H9 (cell line): ENCODE measurements at regions not wholly inside any gene's neighbourhood (a gene's known extent, or its start where the extent isn't known, plus 50 kb on each side); places are given as distances from the start of the nearest gene placed in this dataset.

Source experiments
- DNase-seq: peaks from one replicate; pipeline ENCODE4 v3.0.0-alpha.2; 2017
- H2AFZ ChIP-seq: one replicate; pipeline ENCODE4 v1.6.1; 2013; ENCODE audit warnings: mild to moderate bottlenecking, low read length, control low read depth, moderate library complexity
- H2AK5ac ChIP-seq: 2 replicates; pipeline ENCODE4 v1.6.1; 2013; ENCODE audit warnings: low read length, control low read depth, mixed read lengths; ENCODE audit not compliant: insufficient read length
- H2BK120ac ChIP-seq: one replicate; pipeline ENCODE4 v1.6.1; 2013; ENCODE audit warnings: low read depth, mild to moderate bottlenecking, low read length, control low read depth, inconsistent platforms; ENCODE audit not compliant: poor library complexity, severe bottlenecking
- H2BK12ac ChIP-seq: 2 replicates; pipeline ENCODE4 v1.6.1; 2013; ENCODE audit warnings: low read length, control low read depth, mixed read lengths, low read depth; ENCODE audit not compliant: insufficient read length
- H2BK15ac ChIP-seq: 2 replicates; pipeline ENCODE4 v1.6.1; 2013; ENCODE audit warnings: low read depth, low read length, control low read depth
- H2BK20ac ChIP-seq: one replicate; pipeline ENCODE4 v1.6.1; 2013; ENCODE audit warnings: low read depth, mild to moderate bottlenecking, low read length, control low read depth, inconsistent platforms; ENCODE audit not compliant: poor library complexity, severe bottlenecking
- H2BK5ac ChIP-seq: 2 replicates; pipeline ENCODE4 v1.6.1; 2013; ENCODE audit warnings: low read length, control low read depth, mixed read lengths; ENCODE audit not compliant: insufficient read length
- H3K14ac ChIP-seq: 2 replicates; pipeline ENCODE4 v1.6.1; 2013; ENCODE audit warnings: low read length, control low read depth; ENCODE audit not compliant: insufficient read depth
- H3K18ac ChIP-seq: 2 replicates; pipeline ENCODE4 v1.6.1; 2013; ENCODE audit warnings: low read depth, mild to moderate bottlenecking, mixed read lengths, low read length, control low read depth; ENCODE audit not compliant: insufficient read length
- H3K23ac ChIP-seq: 2 replicates; pipeline ENCODE4 v1.6.1; 2013; ENCODE audit warnings: low read length, control low read depth, mixed read lengths, low read depth; ENCODE audit not compliant: insufficient read length
- H3K23me2 ChIP-seq: 2 replicates; pipeline ENCODE4 v1.6.1; 2013; ENCODE audit warnings: low read depth, mild to moderate bottlenecking, mixed read lengths, low read length, control low read depth; ENCODE audit not compliant: insufficient read length, poor library complexity, severe bottlenecking
- H3K27ac ChIP-seq: 2 replicates; pipeline ENCODE4 v1.5.1; 2013; ENCODE audit warnings: low read length, control low read depth, mixed read lengths, low read depth; ENCODE audit not compliant: insufficient read length
- H3K27me3 ChIP-seq: 2 replicates; pipeline ENCODE4 v1.6.1; 2013; ENCODE audit warnings: low read length, control low read depth, inconsistent platforms; ENCODE audit not compliant: insufficient read depth
- H3K4ac ChIP-seq: 2 replicates; pipeline ENCODE4 v1.6.1; 2013; ENCODE audit warnings: low read depth, mild to moderate bottlenecking, control low read depth, inconsistent platforms, low read length, moderate library complexity
- H3K4me1 ChIP-seq: 2 replicates; pipeline ENCODE4 v1.6.1; 2013; ENCODE audit warnings: low read length, control low read depth, inconsistent platforms; ENCODE audit not compliant: insufficient read depth
- H3K4me2 ChIP-seq: 2 replicates; pipeline ENCODE4 v1.6.1; 2013; ENCODE audit warnings: low read length, control low read depth, mixed read lengths; ENCODE audit not compliant: insufficient read length, insufficient read depth
- H3K56ac ChIP-seq: 2 replicates; pipeline ENCODE4 v1.6.1; 2013; ENCODE audit warnings: low read depth, mild to moderate bottlenecking, mixed read lengths, low read length, control low read depth; ENCODE audit not compliant: insufficient read length
- H3K79me1 ChIP-seq: 2 replicates; pipeline ENCODE4 v1.6.1; 2013; ENCODE audit warnings: low read depth, mild to moderate bottlenecking, moderate library complexity, low read length, control low read depth, inconsistent platforms; ENCODE audit not compliant: insufficient read depth, poor library complexity, severe bottlenecking
- H3K79me2 ChIP-seq: 2 replicates; pipeline ENCODE4 v1.6.1; 2013; ENCODE audit warnings: low read length, control low read depth, inconsistent platforms; ENCODE audit not compliant: insufficient read depth
- H3K9ac ChIP-seq: 2 replicates; pipeline ENCODE4 v1.6.1; 2013; ENCODE audit warnings: low read length, control low read depth, mixed read lengths; ENCODE audit not compliant: insufficient read length; ENCODE audit errors: extremely low read depth
- H3K9me3 ChIP-seq: one replicate; pipeline ENCODE4 v1.6.1; 2013; ENCODE audit warnings: low read depth, low read length, inconsistent platforms; ENCODE audit not compliant: control insufficient read depth
- H3T11ph ChIP-seq: one replicate; pipeline ENCODE4 v1.6.1; 2013; ENCODE audit warnings: mild to moderate bottlenecking, low read length, control low read depth, inconsistent platforms
- H4K20me1 ChIP-seq: one replicate; pipeline ENCODE4 v1.6.1; 2013; ENCODE audit not compliant: control insufficient read depth, insufficient read length, insufficient read depth
- H4K5ac ChIP-seq: 2 replicates; pipeline ENCODE4 v1.6.1; 2013; ENCODE audit warnings: low read depth, mild to moderate bottlenecking, mixed read lengths, low read length, control low read depth; ENCODE audit not compliant: insufficient read length
- H4K8ac ChIP-seq: replicated peaks from 2 replicates; pipeline ENCODE4 v1.6.1; 2013; ENCODE audit warnings: low read length, control low read depth, mixed read lengths, low read depth; ENCODE audit not compliant: insufficient read length
- H4K91ac ChIP-seq: 2 replicates; pipeline ENCODE4 v1.6.1; 2013; ENCODE audit warnings: low read depth, mild to moderate bottlenecking, moderate library complexity, mixed read lengths, low read length, control low read depth; ENCODE audit not compliant: insufficient read length
- H3K27ac Mint-ChIP-seq, 3 experiments: 2 replicates in 2 of 3; 3 replicates in 1 of 3; pipeline ENCODE4 v1.8.0; 2020 to 2021; ENCODE audit warnings: mixed read lengths in 3 of 3, mild to moderate bottlenecking in 1 of 3, moderate library complexity in 1 of 3
- H3K27me3 Mint-ChIP-seq: 2 replicates; pipeline ENCODE4 v1.8.0; 2021; ENCODE audit warnings: low read depth, mild to moderate bottlenecking, moderate library complexity, mixed read lengths
- H3K36me3 Mint-ChIP-seq, 3 experiments: 2 replicates in 2 of 3; 3 replicates in 1 of 3; pipeline ENCODE4 v1.8.0; 2020 to 2021; ENCODE audit warnings: low read depth in 3 of 3, mixed read lengths in 3 of 3; ENCODE audit not compliant: insufficient read depth in 1 of 3
- H3K4me1 Mint-ChIP-seq, 2 experiments: 2 replicates each; pipeline ENCODE4 v1.8.0; 2020; ENCODE audit warnings: mixed read lengths in 2 of 2
- H3K4me3 Mint-ChIP-seq, 2 experiments: 2 replicates in 1 of 2; 3 replicates in 1 of 2; pipeline ENCODE4 v1.8.0; 2020 to 2021; ENCODE audit warnings: mild to moderate bottlenecking in 2 of 2, mixed read lengths in 2 of 2, moderate library complexity in 1 of 2
- H3K9me3 Mint-ChIP-seq, 2 experiments: 2 replicates in 1 of 2; 3 replicates in 1 of 2; pipeline ENCODE4 v1.8.0; 2020; ENCODE audit warnings: mild to moderate bottlenecking in 2 of 2, mixed read lengths in 2 of 2, moderate library complexity in 1 of 2
- WGBS: extraction: QIAGEN DNeasy Blood & Tissue Kit; methylation state at CpG from one replicate; pipeline ENCODE4 v1.1.7; 2013; ENCODE audit warnings: missing lambda C conversion rate, low lambda C conversion rate, mixed read lengths; ENCODE audit not compliant: insufficient read length; ENCODE audit errors: extremely low coverage; 5-methylcytosine and 5-hydroxymethylcytosine counted together
- TF ChIP-seq, protein P1 (sequence below): fragments of 200-600 bp; sonication (generic); conservative IDR thresholded peaks from 3 replicates; pipeline ENCODE4 v1.8.0; 2021; ENCODE audit warnings: antibody characterized with exemption, mild to moderate bottlenecking

DNA sequence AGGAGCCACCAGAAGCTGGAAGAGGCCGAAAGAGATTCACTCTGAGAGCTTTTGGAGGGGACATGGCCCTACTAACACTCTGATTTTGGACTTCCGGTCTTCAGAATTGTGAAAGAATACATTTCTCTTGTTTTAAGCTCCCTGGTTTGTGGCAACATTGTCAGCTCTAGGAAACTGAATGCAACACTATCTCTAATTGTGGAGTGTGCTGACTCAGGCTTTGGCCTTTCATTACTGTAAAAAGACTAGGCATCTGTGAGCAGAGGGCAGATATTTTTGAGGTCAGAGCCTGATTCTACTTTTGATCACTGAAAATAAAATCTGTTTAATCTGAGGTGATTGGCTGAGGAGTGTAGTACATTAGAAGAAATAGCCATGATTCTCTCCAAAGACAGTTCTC lies 185.4 kb upstream of the FAM98A start:
- Histone ChIP-seq H3T11ph (no peak overlapping the region), H3K27me3 (no peaks in the 10 kb centered on the region), H3K4me1 (no peaks in the 10 kb centered on the region), H2BK15ac (no peak overlapping the region), H2BK20ac (no peak overlapping the region), H2AK5ac (no peak overlapping the region), H4K91ac (no peak overlapping the region), H2BK120ac (no peak overlapping the region), H4K20me1 (no peaks in the 10 kb centered on the region), H3K14ac (no peak overlapping the region), H2AFZ (no peak overlapping the region), H3K23me2 (no peaks in the 10 kb centered on the region), H3K79me1 (no peaks in the 10 kb centered on the region), H3K56ac (no peak overlapping the region), H2BK5ac (no peak overlapping the region), H2BK12ac (no peak overlapping the region), H3K18ac (no peak overlapping the region), H3K4ac (no peak overlapping the region), H3K27ac (no peak overlapping the region), H4K5ac (no peak overlapping the region), H3K9me3 (no peaks in the 10 kb centered on the region), H4K8ac (no peak overlapping the region), H3K79me2 (no peaks in the 10 kb centered on the region), H3K23ac (no peak overlapping the region), H3K9ac (no peak overlapping the region), H3K4me2 (no peak overlapping the region)
- H3K4me1 Mint-ChIP-seq = peaks cover 0 to 2% of the 10 kb centered on the region in 2 experiments; a peak in 1 of 4 replicates
- H3K4me3 Mint-ChIP-seq = no peak overlapping the region
- no CpG with 5 or more reads among the region's 2 CpGs for WGBS
- TF ChIP-seq, protein P1, sequence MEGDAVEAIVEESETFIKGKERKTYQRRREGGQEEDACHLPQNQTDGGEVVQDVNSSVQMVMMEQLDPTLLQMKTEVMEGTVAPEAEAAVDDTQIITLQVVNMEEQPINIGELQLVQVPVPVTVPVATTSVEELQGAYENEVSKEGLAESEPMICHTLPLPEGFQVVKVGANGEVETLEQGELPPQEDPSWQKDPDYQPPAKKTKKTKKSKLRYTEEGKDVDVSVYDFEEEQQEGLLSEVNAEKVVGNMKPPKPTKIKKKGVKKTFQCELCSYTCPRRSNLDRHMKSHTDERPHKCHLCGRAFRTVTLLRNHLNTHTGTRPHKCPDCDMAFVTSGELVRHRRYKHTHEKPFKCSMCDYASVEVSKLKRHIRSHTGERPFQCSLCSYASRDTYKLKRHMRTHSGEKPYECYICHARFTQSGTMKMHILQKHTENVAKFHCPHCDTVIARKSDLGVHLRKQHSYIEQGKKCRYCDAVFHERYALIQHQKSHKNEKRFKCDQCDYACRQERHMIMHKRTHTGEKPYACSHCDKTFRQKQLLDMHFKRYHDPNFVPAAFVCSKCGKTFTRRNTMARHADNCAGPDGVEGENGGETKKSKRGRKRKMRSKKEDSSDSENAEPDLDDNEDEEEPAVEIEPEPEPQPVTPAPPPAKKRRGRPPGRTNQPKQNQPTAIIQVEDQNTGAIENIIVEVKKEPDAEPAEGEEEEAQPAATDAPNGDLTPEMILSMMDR = no peak
- H3K27me3 Mint-ChIP-seq = no peaks in the 10 kb centered on the region
- no peak for DNase-seq
- no peaks in the 10 kb centered on the region for H3K9me3 Mint-ChIP-seq
- no peaks in the 10 kb centered on the region for H3K36me3 Mint-ChIP-seq
- H3K27ac Mint-ChIP-seq = no peak overlapping the region
